Endodermal cell (in vitro differentiated cells): ENCODE measurements at regions not wholly inside any gene's neighbourhood (a gene's known extent, or its start where the extent isn't known, plus 50 kb on each side); places are given as distances from the start of the nearest gene placed in this dataset.

Source experiments
- DNase-seq: peaks from one replicate; pipeline ENCODE4 v3.0.0-alpha.2; 2017
- H3K27ac ChIP-seq: 2 replicates; pipeline ENCODE4 v1.5.1; 2013; ENCODE audit warnings: mild to moderate bottlenecking, low read depth, low read length, moderate library complexity
- H3K27me3 ChIP-seq: 2 replicates; pipeline ENCODE4 v1.6.1; 2013; ENCODE audit warnings: mild to moderate bottlenecking, low read length, moderate library complexity; ENCODE audit not compliant: insufficient read depth, control insufficient read depth, poor library complexity, severe bottlenecking
- H3K36me3 ChIP-seq: 2 replicates; pipeline ENCODE4 v1.7.0; 2013; ENCODE audit warnings: mild to moderate bottlenecking, low read length, moderate library complexity; ENCODE audit not compliant: control insufficient read depth, insufficient read depth
- H3K4me1 ChIP-seq: one replicate; pipeline ENCODE4 v1.7.0; 2013; ENCODE audit warnings: low read length; ENCODE audit not compliant: control insufficient read depth, insufficient read depth
- H3K4me3 ChIP-seq: 2 replicates; pipeline ENCODE4 v1.5.1; 2013; ENCODE audit warnings: mild to moderate bottlenecking, low read length, moderate library complexity
- H3K9ac ChIP-seq: 2 replicates; pipeline ENCODE4 v1.6.1; 2013; ENCODE audit warnings: mild to moderate bottlenecking, low read length, moderate library complexity; ENCODE audit not compliant: poor library complexity, severe bottlenecking; ENCODE audit errors: extremely low read depth
- H3K9me3 ChIP-seq: 2 replicates; pipeline ENCODE4 v1.6.1; 2013; ENCODE audit warnings: mild to moderate bottlenecking, low read length, moderate library complexity; ENCODE audit not compliant: control insufficient read depth
- H3K27ac Mint-ChIP-seq: 2 replicates; pipeline ENCODE4 v1.8.0; 2020; ENCODE audit warnings: mixed read lengths
- H3K27me3 Mint-ChIP-seq: 2 replicates; pipeline ENCODE4 v1.8.0; 2021; ENCODE audit warnings: mild to moderate bottlenecking, mixed read lengths; ENCODE audit not compliant: insufficient read depth
- H3K36me3 Mint-ChIP-seq: 2 replicates; pipeline ENCODE4 v1.8.0; 2020; ENCODE audit warnings: low read depth, mixed read lengths
- H3K4me1 Mint-ChIP-seq: 2 replicates; pipeline ENCODE4 v1.8.0; 2020; ENCODE audit warnings: mixed read lengths
- H3K4me3 Mint-ChIP-seq: 2 replicates; pipeline ENCODE4 v1.8.0; 2020; ENCODE audit warnings: mild to moderate bottlenecking, moderate library complexity, mixed read lengths
- H3K9me3 Mint-ChIP-seq: 2 replicates; pipeline ENCODE4 v1.8.0; 2020; ENCODE audit warnings: mild to moderate bottlenecking, mixed read lengths
- WGBS, 2 experiments: methylation state at CpG; one replicate each; pipeline versions ENCODE4 v1.1.5 to v1.1.7; 2013; ENCODE audit warnings: missing lambda C conversion rate in 2 of 2, mixed read lengths in 1 of 2; ENCODE audit not compliant: insufficient coverage in 1 of 2, insufficient read length in 1 of 2; 5-methylcytosine and 5-hydroxymethylcytosine counted together
- TF ChIP-seq, protein P1 (sequence below): fragments of 200-600 bp; sonication (generic); conservative IDR thresholded peaks from 2 replicates; pipeline ENCODE4 v1.5.0; 2021; ENCODE audit warnings: antibody characterized with exemption, mild to moderate bottlenecking

DNA sequence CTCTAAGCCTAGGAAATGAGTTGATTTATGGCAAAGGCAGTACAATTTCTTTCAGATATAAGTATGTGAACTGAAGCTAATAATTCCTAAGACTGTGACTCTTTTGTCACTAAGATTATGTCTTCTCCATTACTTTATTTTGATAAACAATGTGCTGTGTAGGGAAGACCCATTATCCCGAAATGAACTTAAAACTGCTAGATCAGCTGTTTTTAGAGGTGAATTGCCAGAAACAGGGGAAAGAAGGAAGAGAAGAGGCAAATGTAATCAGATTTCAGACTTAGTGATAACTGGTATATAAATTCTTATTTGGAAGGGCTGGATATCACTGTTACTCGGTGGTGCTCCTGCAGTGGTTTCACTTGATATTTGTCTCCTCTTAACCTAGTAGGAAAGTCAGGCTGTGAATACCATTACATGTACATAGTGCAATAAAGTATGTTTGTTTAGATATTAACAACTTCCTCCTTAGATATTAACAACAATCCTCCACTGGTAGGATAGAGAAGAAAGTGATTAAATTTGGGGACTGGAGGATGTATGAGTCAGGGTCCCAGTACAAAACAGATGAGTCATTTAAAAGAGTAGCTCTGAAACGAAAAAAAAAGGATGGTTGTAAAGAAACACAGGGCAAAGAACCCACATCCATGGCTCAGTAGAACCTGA is 338.5 kb upstream of the KCNH8 start:
- H3K9ac ChIP-seq: no peak overlapping the region
- no peaks in the 10 kb centered on the region for H3K9me3 ChIP-seq
- H3K4me1 ChIP-seq: no peaks in the 10 kb centered on the region
- Mint-ChIP-seq H3K27ac (no peak overlapping the region), H3K9me3 (no peaks in the 10 kb centered on the region), H3K27me3 (no peaks in the 10 kb centered on the region), H3K4me1 (no peaks in the 10 kb centered on the region), H3K36me3 (no peaks in the 10 kb centered on the region), H3K4me3 (no peak overlapping the region)
- no peaks in the 10 kb centered on the region for H3K27me3 ChIP-seq
- 87 to 92% methylated on average over 2 to 3 of the region's 3 CpGs for WGBS, 2 experiments
- DNase-seq: no peak
- no peak overlapping the region for H3K4me3 ChIP-seq
- H3K27ac ChIP-seq: no peak overlapping the region
- no peaks in the 10 kb centered on the region for H3K36me3 ChIP-seq
- TF ChIP-seq, protein P1, sequence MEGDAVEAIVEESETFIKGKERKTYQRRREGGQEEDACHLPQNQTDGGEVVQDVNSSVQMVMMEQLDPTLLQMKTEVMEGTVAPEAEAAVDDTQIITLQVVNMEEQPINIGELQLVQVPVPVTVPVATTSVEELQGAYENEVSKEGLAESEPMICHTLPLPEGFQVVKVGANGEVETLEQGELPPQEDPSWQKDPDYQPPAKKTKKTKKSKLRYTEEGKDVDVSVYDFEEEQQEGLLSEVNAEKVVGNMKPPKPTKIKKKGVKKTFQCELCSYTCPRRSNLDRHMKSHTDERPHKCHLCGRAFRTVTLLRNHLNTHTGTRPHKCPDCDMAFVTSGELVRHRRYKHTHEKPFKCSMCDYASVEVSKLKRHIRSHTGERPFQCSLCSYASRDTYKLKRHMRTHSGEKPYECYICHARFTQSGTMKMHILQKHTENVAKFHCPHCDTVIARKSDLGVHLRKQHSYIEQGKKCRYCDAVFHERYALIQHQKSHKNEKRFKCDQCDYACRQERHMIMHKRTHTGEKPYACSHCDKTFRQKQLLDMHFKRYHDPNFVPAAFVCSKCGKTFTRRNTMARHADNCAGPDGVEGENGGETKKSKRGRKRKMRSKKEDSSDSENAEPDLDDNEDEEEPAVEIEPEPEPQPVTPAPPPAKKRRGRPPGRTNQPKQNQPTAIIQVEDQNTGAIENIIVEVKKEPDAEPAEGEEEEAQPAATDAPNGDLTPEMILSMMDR: no peak

DNA sequence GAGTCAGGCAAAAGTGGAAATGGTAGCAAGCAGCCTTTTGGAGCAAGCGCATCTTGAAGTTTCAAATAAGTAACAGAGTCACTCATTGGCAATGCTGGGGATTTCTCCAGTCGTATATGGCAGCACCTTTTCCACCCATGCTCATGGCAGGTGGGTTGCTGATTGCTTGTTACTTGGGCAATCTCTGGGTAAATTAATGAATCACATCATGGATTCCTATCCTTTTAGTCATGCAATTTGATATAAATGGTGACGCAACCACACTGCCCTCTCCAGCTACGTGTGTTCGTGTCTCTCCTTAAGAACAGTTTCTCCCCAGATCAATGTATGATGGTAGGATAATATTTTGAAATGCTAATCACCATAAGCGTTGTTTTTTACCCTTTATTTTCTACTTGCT is 339.9 kb upstream of the KCNH8 start:
- Mint-ChIP-seq H3K4me3 (no peak overlapping the region), H3K27me3 (no peaks in the 10 kb centered on the region), H3K27ac (no peak overlapping the region), H3K36me3 (no peaks in the 10 kb centered on the region), H3K4me1 (no peaks in the 10 kb centered on the region), H3K9me3 (no peaks in the 10 kb centered on the region)
- Histone ChIP-seq H3K4me3 (no peak overlapping the region), H3K4me1 (no peaks in the 10 kb centered on the region), H3K36me3 (no peaks in the 10 kb centered on the region), H3K27ac (no peak overlapping the region), H3K27me3 (no peaks in the 10 kb centered on the region), H3K9me3 (no peaks in the 10 kb centered on the region), H3K9ac (no peak overlapping the region)
- DNase-seq: no peak
- WGBS, 2 experiments: 90 to 93% methylated on average over 2 to 6 of the region's 6 CpGs
- TF ChIP-seq, protein P1: no peak

DNA sequence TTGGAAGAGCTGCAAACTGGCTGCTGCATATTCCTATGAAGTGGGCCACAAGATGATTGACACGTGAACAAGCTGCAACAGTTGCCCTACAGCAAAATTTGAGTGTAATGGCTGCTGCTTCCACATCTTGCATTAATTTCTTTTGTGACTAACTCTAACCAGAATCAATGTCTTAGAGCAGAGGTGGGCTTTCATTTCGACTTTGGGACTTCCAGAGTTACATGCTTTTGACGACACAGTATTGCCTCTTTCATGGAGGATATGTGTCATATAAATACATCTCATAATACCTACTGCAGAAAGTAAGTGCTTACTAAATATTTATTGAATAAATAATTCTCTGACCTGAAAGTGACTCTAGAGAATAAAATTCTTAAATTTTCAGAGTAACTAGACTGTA is 340.7 kb upstream of the KCNH8 start:
- no peaks in the 10 kb centered on the region for H3K4me1 ChIP-seq
- H3K27ac ChIP-seq: no peak overlapping the region
- Mint-ChIP-seq H3K36me3 (no peaks in the 10 kb centered on the region), H3K9me3 (no peaks in the 10 kb centered on the region), H3K27ac (no peak overlapping the region), H3K4me1 (no peaks in the 10 kb centered on the region), H3K4me3 (no peak overlapping the region), H3K27me3 (no peaks in the 10 kb centered on the region)
- H3K27me3 ChIP-seq: no peaks in the 10 kb centered on the region
- no peaks in the 10 kb centered on the region for H3K36me3 ChIP-seq
- no peak overlapping the region for H3K4me3 ChIP-seq
- no peak overlapping the region for H3K9ac ChIP-seq
- no peaks in the 10 kb centered on the region for H3K9me3 ChIP-seq
- 87 to 90% methylated on average over 1 to 3 of the region's 3 CpGs for WGBS, 2 experiments
- no peak for DNase-seq
- TF ChIP-seq, protein P1: no peak
